ENCODE measurements at regions not wholly inside any gene's neighbourhood (a gene's known extent, or its start where the extent isn't known, plus 50 kb on each side); places are given as distances from the start of the nearest gene placed in this dataset.

GRCh38 chr4:101730291-101731117, 60.0 kb upstream of the BANK1 start:
- no peak overlapping the region for H3K27ac Mint-ChIP-seq
- DNase-seq (ENCODE audit: low spot score, unreplicated experiment): peak; percentile 32
- H3K9me3 Mint-ChIP-seq (ENCODE audit: low read depth): no peaks in the 10 kb centered on the region
- peak; percentile 77 for TF ChIP-seq CTCF (IDR thresholded peaks at IDR 0.05; ENCODE audit: unreplicated experiment)
- H3K36me3 Mint-ChIP-seq (ENCODE audit: insufficient read depth): no peaks in the 10 kb centered on the region
- no peaks in the 10 kb centered on the region for H3K27me3 Mint-ChIP-seq
- H3K4me3 Mint-ChIP-seq (ENCODE audit: low read depth): no peak overlapping the region
- H3K4me1 Mint-ChIP-seq (ENCODE audit: low read depth): no peaks in the 10 kb centered on the region

GRCh38 chr4:101727238-101727637, 63.3 kb upstream of the BANK1 start:
- Mint-ChIP-seq H3K4me1 (ENCODE audit: low read depth) (no peaks in the 10 kb centered on the region), H3K27ac (no peak overlapping the region), H3K27me3 (no peaks in the 10 kb centered on the region), H3K9me3 (ENCODE audit: low read depth) (no peaks in the 10 kb centered on the region), H3K4me3 (ENCODE audit: low read depth) (no peak overlapping the region), H3K36me3 (ENCODE audit: insufficient read depth) (no peaks in the 10 kb centered on the region)
- TF ChIP-seq CTCF (IDR thresholded peaks at IDR 0.05; ENCODE audit: unreplicated experiment): no peak
- DNase-seq (ENCODE audit: low spot score, unreplicated experiment): no peak

GRCh38 chr4:101724093-101724492, 66.4 kb upstream of the BANK1 start:
- Mint-ChIP-seq H3K27me3 (no peaks in the 10 kb centered on the region), H3K9me3 (ENCODE audit: low read depth) (no peaks in the 10 kb centered on the region), H3K36me3 (ENCODE audit: insufficient read depth) (no peaks in the 10 kb centered on the region), H3K4me1 (ENCODE audit: low read depth) (no peaks in the 10 kb centered on the region), H3K27ac (no peak overlapping the region), H3K4me3 (ENCODE audit: low read depth) (no peak overlapping the region)
- no peak for DNase-seq (ENCODE audit: low spot score, unreplicated experiment)
- no peak for TF ChIP-seq CTCF (IDR thresholded peaks at IDR 0.05; ENCODE audit: unreplicated experiment)

- Mint-ChIP-seq H3K4me3 (ENCODE audit: low read depth) (no peak overlapping the region), H3K9me3 (ENCODE audit: low read depth) (peaks cover 25% of the 10 kb centered on the region), H3K27ac (no peak overlapping the region), H3K4me1 (ENCODE audit: low read depth) (no peaks in the 10 kb centered on the region), H3K36me3 (ENCODE audit: insufficient read depth) (no peaks in the 10 kb centered on the region), H3K27me3 (no peaks in the 10 kb centered on the region)
- DNase-seq (ENCODE audit: low spot score, unreplicated experiment): no peak
- TF ChIP-seq CTCF (IDR thresholded peaks at IDR 0.05; ENCODE audit: unreplicated experiment): no peak
Measured at GRCh38 chr4:101718810-101719209, 71.7 kb upstream of the BANK1 start.

GRCh38 chr4:101711590-101712260, 78.8 kb upstream of the BANK1 start:
- no peak overlapping the region for H3K27ac Mint-ChIP-seq
- H3K4me1 Mint-ChIP-seq (ENCODE audit: low read depth): no peaks in the 10 kb centered on the region
- no peak for TF ChIP-seq CTCF (IDR thresholded peaks at IDR 0.05; ENCODE audit: unreplicated experiment)
- H3K27me3 Mint-ChIP-seq: no peaks in the 10 kb centered on the region
- DNase-seq (ENCODE audit: low spot score, unreplicated experiment): no peak
- no peaks in the 10 kb centered on the region for H3K36me3 Mint-ChIP-seq (ENCODE audit: insufficient read depth)
- no peak overlapping the region for H3K4me3 Mint-ChIP-seq (ENCODE audit: low read depth)
- H3K9me3 Mint-ChIP-seq (ENCODE audit: low read depth): peaks cover 9% of the 10 kb centered on the region

Measured in progenitor cell of endocrine pancreas (in vitro differentiated cells).